Calu3 (cell line): ENCODE measurements at regions not wholly inside any gene's neighbourhood (a gene's known extent, or its start where the extent isn't known, plus 50 kb on each side); places are given as distances from the start of the nearest gene placed in this dataset.

ENCODE experiments used
- BruUV-seq: library from RNA; stranded (reverse); fragments of 400-500 nt; replicated peaks from 2 replicates; lab custom pipeline; 2021; lab: Mats Ljungman, UMichigan
- CTCF ChIA-PET: fragments of 300-600 bp; sonication (Branson Sonifier 250); formaldehyde crosslinking; loops from one replicate; lab custom pipeline; 2022; ENCODE audit warnings: antibody characterized with exemption; lab: Charles Lee
- DNase-seq: peaks from one replicate; pipeline ENCODE4 v3.0.0; 2022
- H3K27ac Mint-ChIP-seq: one replicate; pipeline ENCODE4 v1.8.0; 2022; ENCODE audit warnings: mixed read lengths; ENCODE audit not compliant: unreplicated experiment
- H3K27me3 Mint-ChIP-seq: one replicate; pipeline ENCODE4 v1.8.0; 2022; ENCODE audit warnings: mixed read lengths; ENCODE audit not compliant: unreplicated experiment
- H3K36me3 Mint-ChIP-seq: one replicate; pipeline ENCODE4 v1.8.0; 2022; ENCODE audit warnings: mild to moderate bottlenecking, moderate library complexity, mixed read lengths; ENCODE audit not compliant: insufficient read depth, unreplicated experiment
- H3K4me1 Mint-ChIP-seq: one replicate; pipeline ENCODE4 v1.8.0; 2022; ENCODE audit warnings: mild to moderate bottlenecking, low read depth, mixed read lengths; ENCODE audit not compliant: unreplicated experiment
- H3K4me3 Mint-ChIP-seq: one replicate; pipeline ENCODE4 v1.8.0; 2022; ENCODE audit warnings: mild to moderate bottlenecking, low read depth, moderate library complexity, mixed read lengths; ENCODE audit not compliant: unreplicated experiment
- H3K9me3 Mint-ChIP-seq: one replicate; pipeline ENCODE4 v1.8.0; 2022; ENCODE audit warnings: low read depth, mixed read lengths; ENCODE audit not compliant: unreplicated experiment
- intact Hi-C: fragments of 100-400 bp; cut with micrococcal nuclease; formaldehyde crosslinking; loops from one replicate; pipeline ENCODE4 v1.10.0; 2022; ENCODE audit not compliant: unreplicated experiment
- TF ChIP-seq, protein P1 (sequence below): fragments of 200-600 bp; IDR thresholded peaks from one replicate; pipeline ENCODE4 v1.8.0; 2022; ENCODE audit warnings: antibody characterized with exemption; ENCODE audit not compliant: unreplicated experiment

DNA sequence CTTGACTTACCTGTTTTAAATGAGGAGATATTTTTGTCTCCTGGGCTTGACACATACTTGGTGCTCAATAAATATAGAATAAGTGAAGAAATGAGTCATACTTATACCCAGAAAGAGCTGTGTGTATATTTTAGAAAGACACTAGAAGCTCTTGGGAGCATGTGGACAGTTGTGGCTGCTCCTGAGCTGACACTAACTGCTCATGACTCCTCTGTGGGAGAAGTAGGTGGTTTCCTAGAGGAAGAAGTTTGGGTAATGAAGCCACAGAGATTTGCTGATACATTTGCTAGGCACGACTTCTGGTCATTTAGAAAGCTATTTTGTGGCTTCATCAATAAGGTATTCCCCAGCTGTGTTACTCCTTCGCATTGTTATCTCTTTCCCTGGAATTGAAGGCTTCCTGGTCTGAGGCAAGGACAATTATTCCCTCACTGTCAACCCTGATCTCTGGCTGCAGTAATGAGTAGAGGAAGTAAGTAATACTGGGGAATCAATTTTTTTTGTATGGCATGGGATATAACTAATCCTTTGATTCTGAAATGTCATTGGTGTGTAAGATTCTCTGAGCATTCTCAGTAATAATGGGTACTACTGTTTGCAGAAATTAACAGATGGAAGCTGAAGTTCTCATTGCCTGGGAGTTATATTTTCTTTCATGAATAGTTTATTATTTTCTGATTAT, 79.6 kb upstream of the DCBLD2 start:
- intact Hi-C loops, result loop anchor here (2.0 kb wide), 1 partner anchor 84 kb away; no protein-coding TSS in a partner anchor
- BruUV-seq, result TSS peak; percentile 56
- Mint-ChIP-seq H3K4me3 (peak overlapping the region; percentile 30), H3K27me3 (no peaks in the 10 kb centered on the region), H3K36me3 (peaks cover 8% of the 10 kb centered on the region), H3K9me3 (no peaks in the 10 kb centered on the region), H3K27ac (peak overlapping the region; percentile 54), H3K4me1 (peaks cover 60% of the 10 kb centered on the region)
- TF ChIP-seq, protein P1, sequence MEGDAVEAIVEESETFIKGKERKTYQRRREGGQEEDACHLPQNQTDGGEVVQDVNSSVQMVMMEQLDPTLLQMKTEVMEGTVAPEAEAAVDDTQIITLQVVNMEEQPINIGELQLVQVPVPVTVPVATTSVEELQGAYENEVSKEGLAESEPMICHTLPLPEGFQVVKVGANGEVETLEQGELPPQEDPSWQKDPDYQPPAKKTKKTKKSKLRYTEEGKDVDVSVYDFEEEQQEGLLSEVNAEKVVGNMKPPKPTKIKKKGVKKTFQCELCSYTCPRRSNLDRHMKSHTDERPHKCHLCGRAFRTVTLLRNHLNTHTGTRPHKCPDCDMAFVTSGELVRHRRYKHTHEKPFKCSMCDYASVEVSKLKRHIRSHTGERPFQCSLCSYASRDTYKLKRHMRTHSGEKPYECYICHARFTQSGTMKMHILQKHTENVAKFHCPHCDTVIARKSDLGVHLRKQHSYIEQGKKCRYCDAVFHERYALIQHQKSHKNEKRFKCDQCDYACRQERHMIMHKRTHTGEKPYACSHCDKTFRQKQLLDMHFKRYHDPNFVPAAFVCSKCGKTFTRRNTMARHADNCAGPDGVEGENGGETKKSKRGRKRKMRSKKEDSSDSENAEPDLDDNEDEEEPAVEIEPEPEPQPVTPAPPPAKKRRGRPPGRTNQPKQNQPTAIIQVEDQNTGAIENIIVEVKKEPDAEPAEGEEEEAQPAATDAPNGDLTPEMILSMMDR, result no peak
- CTCF ChIA-PET, result interaction anchor here (0.6 to 0.9 kb wide), 2 partner anchors 13 to 63 kb away, joined by 3 read pairs; no protein-coding TSS in a partner anchor
- no peak for DNase-seq

GRCh38 chr3:98979296-98979695, 77.8 kb upstream of the DCBLD2 start:
- intact Hi-C loops, result no loop called here
- CTCF ChIA-PET, result no interaction called here

DNA sequence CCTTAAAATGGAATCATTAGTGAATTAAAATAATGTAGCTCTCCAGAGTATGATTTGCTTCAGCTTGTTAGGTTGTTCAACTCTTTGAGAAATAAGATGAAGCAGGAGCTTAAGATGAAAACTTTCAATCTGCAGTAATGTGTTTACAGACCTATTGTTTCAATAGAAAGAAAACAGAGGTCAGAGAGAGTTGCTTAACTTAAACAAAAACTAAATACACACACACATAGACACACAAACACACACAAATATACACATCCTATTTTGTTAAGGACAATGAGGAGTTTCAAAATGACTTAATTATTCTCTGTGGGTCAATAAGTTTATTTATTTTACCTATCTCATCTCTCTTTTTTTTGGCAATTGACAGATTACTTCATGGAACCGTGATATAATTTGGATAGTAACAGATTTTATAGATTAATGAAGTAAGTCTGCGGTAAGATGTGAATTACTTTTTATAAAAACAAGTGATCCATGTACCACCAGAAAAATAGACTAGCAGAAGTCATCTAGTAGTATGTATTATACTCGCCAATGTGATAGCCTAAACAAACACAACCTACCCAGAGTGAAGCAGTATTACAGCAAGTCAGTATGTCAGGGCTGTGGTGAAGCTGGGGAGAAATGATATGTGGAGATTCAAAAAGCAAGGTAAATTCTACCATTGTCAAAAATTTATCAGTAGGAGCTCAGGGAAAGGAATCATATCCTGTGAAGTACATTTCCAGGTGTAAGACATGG, 76.7 kb upstream of the DCBLD2 start:
- Mint-ChIP-seq H3K4me3 (peak overlapping the region; percentile 44), H3K36me3 (peaks cover 8% of the 10 kb centered on the region), H3K4me1 (peaks cover 58% of the 10 kb centered on the region), H3K9me3 (no peaks in the 10 kb centered on the region), H3K27me3 (no peaks in the 10 kb centered on the region), H3K27ac (peak overlapping the region; percentile 80)
- CTCF ChIA-PET, result no interaction called here
- BruUV-seq, result no TSS peak
- no peak for DNase-seq
- TF ChIP-seq, protein P1, result no peak
- intact Hi-C loops, result no loop called here

More at GRCh38 chr3:98979296-98979695, 77.8 kb upstream of the DCBLD2 start:
- BruUV-seq, result no TSS peak
- TF ChIP-seq, protein P1, result no peak
- DNase-seq, result no peak
- Mint-ChIP-seq H3K36me3 (peaks cover 8% of the 10 kb centered on the region), H3K4me1 (peaks cover 60% of the 10 kb centered on the region), H3K4me3 (no peak overlapping the region), H3K27ac (no peak overlapping the region), H3K9me3 (no peaks in the 10 kb centered on the region), H3K27me3 (no peaks in the 10 kb centered on the region)

DNA sequence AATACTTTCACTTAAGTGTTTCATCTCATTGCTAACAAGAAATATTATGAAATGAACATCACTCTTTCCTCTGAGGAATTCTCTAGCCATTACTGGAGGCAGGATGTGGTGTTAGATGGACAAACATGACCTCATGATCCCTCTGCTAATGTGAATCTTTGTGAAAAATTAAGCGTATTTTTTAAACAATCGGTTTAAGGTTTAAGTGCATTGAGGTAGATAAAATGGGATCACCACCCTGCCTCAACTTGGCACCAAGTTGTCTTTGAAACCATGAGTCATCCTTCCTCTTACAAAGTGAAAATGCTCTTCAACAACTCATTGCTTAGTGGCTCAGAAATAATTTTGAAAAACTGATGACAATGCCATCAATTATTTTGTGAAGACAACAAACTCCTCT, 76.0 kb upstream of the DCBLD2 start:
- no TSS peak for BruUV-seq
- DNase-seq, result peak; percentile 45
- CTCF ChIA-PET, result no interaction called here

More for the DNA sequence above, 76.0 kb upstream of the DCBLD2 start:
- TF ChIP-seq, protein P1, result no peak
- H3K9me3 Mint-ChIP-seq, result no peaks in the 10 kb centered on the region
- intact Hi-C loops, result no loop called here
- no peaks in the 10 kb centered on the region for H3K27me3 Mint-ChIP-seq
- peaks cover 12% of the 10 kb centered on the region for H3K36me3 Mint-ChIP-seq
- peaks cover 57% of the 10 kb centered on the region for H3K4me1 Mint-ChIP-seq
- peak overlapping the region; percentile 44 for H3K4me3 Mint-ChIP-seq
- H3K27ac Mint-ChIP-seq, result peak overlapping the region; percentile 80
